ENCODE measurements at regions not wholly inside any gene's neighbourhood (a gene's known extent, or its start where the extent isn't known, plus 50 kb on each side); places are given as distances from the start of the nearest gene placed in this dataset.

GRCh38 chr13:81021284-81021840 lies 680.4 kb upstream of the SPRY2 start:
- TF ChIP-seq CTCF (IDR thresholded peaks at IDR 0.05): no peak
- TF ChIP-seq POLR2A (IDR thresholded peaks at IDR 0.05): no peak
